IMR-90 (cell line): ENCODE measurements at regions not wholly inside any gene's neighbourhood (a gene's known extent, or its start where the extent isn't known, plus 50 kb on each side); places are given as distances from the start of the nearest gene placed in this dataset.

Experiments
- ATAC-seq: fragments of 200-7000 bp; cut with Tn5 transposase; 2 replicates; pipeline ENCODE4 v1.9.1; 2020; ENCODE audit warnings: low read depth, mild to moderate bottlenecking, moderate library complexity
- BruUV-seq: library from RNA; stranded (reverse); fragments of 400-500 nt; replicated peaks from 2 replicates; lab custom pipeline; 2021; lab: Mats Ljungman, UMichigan
- CTCF ChIA-PET: fragments of 300-600 bp; formaldehyde crosslinking; extraction: SDS; loops from one replicate; lab custom pipeline; 2021; ENCODE audit warnings: antibody characterized with exemption; lab: Yijun Ruan, JAX
- POLR2A ChIA-PET: fragments of 300-600 bp; sonication (Branson Sonifier 250); formaldehyde crosslinking; loops from one replicate; lab custom pipeline; 2022; ENCODE audit warnings: antibody characterized with exemption; ENCODE audit not compliant: unreplicated experiment; lab: Charles Lee
- DNase-seq: peaks from one replicate; pipeline ENCODE4 v3.0.0; 2013
- H2AFZ ChIP-seq: replicated peaks from 2 replicates; pipeline ENCODE3; 2013; ENCODE audit warnings: low read length, mild to moderate bottlenecking; ENCODE audit not compliant: poor library complexity
- H2AK5ac ChIP-seq: 2 replicates; pipeline ENCODE4 v1.6.1; 2013; ENCODE audit warnings: low read depth, low read length, inconsistent platforms
- H2AK9ac ChIP-seq: replicated peaks from 2 replicates; pipeline ENCODE3; 2013; ENCODE audit warnings: mild to moderate bottlenecking, low read depth, low read length, moderate library complexity; ENCODE audit not compliant: poor library complexity
- H2BK120ac ChIP-seq: 2 replicates; pipeline ENCODE4 v1.6.1; 2013; ENCODE audit warnings: low read depth, low read length, inconsistent platforms
- H2BK15ac ChIP-seq: 3 replicates; pipeline ENCODE4 v1.6.1; 2013; ENCODE audit warnings: low read depth, low read length, inconsistent platforms
- H2BK20ac ChIP-seq: 2 replicates; pipeline ENCODE4 v1.6.1; 2013; ENCODE audit warnings: low read depth, mild to moderate bottlenecking, inconsistent platforms, low read length, moderate library complexity
- H2BK5ac ChIP-seq: 2 replicates; pipeline ENCODE4 v1.6.1; 2013; ENCODE audit warnings: mild to moderate bottlenecking, low read depth, low read length, inconsistent platforms; ENCODE audit not compliant: poor library complexity, severe bottlenecking
- H3K14ac ChIP-seq: replicated peaks from 2 replicates; pipeline ENCODE4 v1.6.1; 2013; ENCODE audit warnings: low read depth, low read length, inconsistent platforms
- H3K18ac ChIP-seq: 2 replicates; pipeline ENCODE4 v1.6.1; 2013; ENCODE audit warnings: low read depth, low read length, control low read depth
- H3K23ac ChIP-seq: 2 replicates; pipeline ENCODE4 v1.6.1; 2013; ENCODE audit warnings: low read depth, low read length, inconsistent platforms
- H3K27ac ChIP-seq: 2 replicates; pipeline ENCODE4 v1.5.1; 2013; ENCODE audit warnings: mild to moderate bottlenecking, control low read depth, low read length; ENCODE audit not compliant: insufficient read depth
- H3K27me3 ChIP-seq: 2 replicates; pipeline ENCODE4 v1.6.1; 2013; ENCODE audit warnings: low read length; ENCODE audit not compliant: control insufficient read depth, insufficient read depth
- H3K36me3 ChIP-seq: 2 replicates; pipeline ENCODE4 v1.6.1; 2013; ENCODE audit warnings: low read length, mixed read lengths; ENCODE audit not compliant: control insufficient read depth, insufficient read depth
- H3K4ac ChIP-seq: 2 replicates; pipeline ENCODE4 v1.6.1; 2013; ENCODE audit warnings: low read depth, low read length, inconsistent platforms
- H3K4me1 ChIP-seq: 2 replicates; pipeline ENCODE4 v1.6.1; 2013; ENCODE audit warnings: low read length, mixed read lengths; ENCODE audit not compliant: control insufficient read depth, insufficient read depth
- H3K4me2 ChIP-seq: 2 replicates; pipeline ENCODE4 v1.6.1; 2013; ENCODE audit warnings: low read depth, mild to moderate bottlenecking, control low read depth, low read length, moderate library complexity
- H3K4me3 ChIP-seq: 2 replicates; pipeline ENCODE4 v1.5.1; 2013; ENCODE audit warnings: low read depth, mild to moderate bottlenecking, control low read depth, low read length, moderate library complexity; ENCODE audit not compliant: insufficient read depth
- H3K56ac ChIP-seq: 2 replicates; pipeline ENCODE4 v1.6.1; 2013; ENCODE audit warnings: low read length, inconsistent platforms; ENCODE audit not compliant: insufficient read depth; ENCODE audit errors: extremely low read depth
- H3K79me1 ChIP-seq, 2 experiments: 2 replicates each; pipeline ENCODE4 v1.6.1; 2013; ENCODE audit warnings: low read length in 2 of 2, inconsistent platforms in 1 of 2, low read depth in 1 of 2
- H3K9ac ChIP-seq: 2 replicates; pipeline ENCODE4 v1.6.1; 2013; ENCODE audit warnings: low read depth, low read length, control low read depth
- H3K9me1 ChIP-seq: 2 replicates; pipeline ENCODE4 v1.6.1; 2013; ENCODE audit warnings: low read length, inconsistent platforms; ENCODE audit not compliant: insufficient read depth
- H3K9me3 ChIP-seq: 2 replicates; pipeline ENCODE4 v1.6.1; 2013; ENCODE audit warnings: low read length; ENCODE audit not compliant: control insufficient read depth, insufficient read depth
- H4K20me1 ChIP-seq: 2 replicates; pipeline ENCODE4 v1.6.1; 2013; ENCODE audit warnings: low read length, inconsistent platforms; ENCODE audit not compliant: insufficient read depth
- H4K5ac ChIP-seq: 2 replicates; pipeline ENCODE4 v1.6.1; 2013; ENCODE audit warnings: mild to moderate bottlenecking, low read depth, low read length, control low read depth
- H4K8ac ChIP-seq, 2 experiments: 2 replicates each; pipeline ENCODE4 v1.6.1; 2013; ENCODE audit warnings: low read depth in 2 of 2, low read length in 2 of 2, control low read depth in 1 of 2, inconsistent platforms in 1 of 2
- H4K91ac ChIP-seq: 2 replicates; pipeline ENCODE4 v1.6.1; 2013; ENCODE audit warnings: low read depth, low read length, inconsistent platforms; ENCODE audit not compliant: insufficient read depth
- BHLHE40 ChIP-seq: fragments of 150-350 bp; IDR thresholded peaks from 2 replicates; pipeline ENCODE4 v1.6.1; 2016; ENCODE audit warnings: mild to moderate bottlenecking, low read depth, low read length
- CEBPB ChIP-seq: IDR thresholded peaks from 2 replicates; pipeline ENCODE4 v1.6.1; 2012; ENCODE audit warnings: low read depth, low read length, improper control_type of control experiment
- WGBS, 2 experiments: methylation state at CpG; one replicate each; pipeline versions ENCODE4 v1.1.5 to v1.1.7; 2013; ENCODE audit warnings: missing lambda C conversion rate in 2 of 2; ENCODE audit not compliant: insufficient read length in 1 of 2; ENCODE audit errors: extremely low coverage in 2 of 2; 5-methylcytosine and 5-hydroxymethylcytosine counted together
- dilution Hi-C: fragments of 300-500 bp; cut with HindIII; formaldehyde crosslinking; loops from one replicate; pipeline ENCODE4 v1.14.3; 2018; ENCODE audit warnings: low sequenced_read_pairs; ENCODE audit not compliant: unreplicated experiment
- in situ Hi-C: fragments of 300-500 bp; cut with MboI; formaldehyde crosslinking; loops from 3 replicates; pipeline ENCODE4 v1.14.3; 2019; ENCODE audit warnings: low sequenced_read_pairs, inconsistent platforms, mixed read lengths
- intact Hi-C: fragments of 100-400 bp; cut with micrococcal nuclease; formaldehyde crosslinking; loops from 2 replicates; pipeline ENCODE4 v1.10.0; 2022

GRCh38 chr4:123628288-123628687 lies 231.7 kb downstream of the SPRY1 start:
- H3K23ac ChIP-seq, result no peak overlapping the region
- H3K4ac ChIP-seq, result no peak overlapping the region
- WGBS, 2 experiments, result no CpG with 5 or more reads among the region's 1 CpG
- no peak for DNase-seq
- H4K20me1 ChIP-seq, result no peaks in the 10 kb centered on the region
- no TSS peak for BruUV-seq
- H4K91ac ChIP-seq, result no peak overlapping the region
- H3K27ac ChIP-seq, result no peak overlapping the region
- no peak for ATAC-seq
- no peak overlapping the region for H2BK15ac ChIP-seq
- H4K8ac ChIP-seq, result no peak overlapping the region
- no peak overlapping the region for H2AFZ ChIP-seq
- ChIA-PET POLR2A (no interaction called here), CTCF (no interaction called here)
- no peak overlapping the region for H2BK5ac ChIP-seq
- H3K14ac ChIP-seq, result no peak overlapping the region
- H4K5ac ChIP-seq, result no peak overlapping the region
- no peaks in the 10 kb centered on the region for H3K27me3 ChIP-seq
- H3K4me1 ChIP-seq, result peaks cover 1% of the 10 kb centered on the region; the same call in 1 of the 2 replicates
- no peaks in the 10 kb centered on the region for H3K9me3 ChIP-seq
- in situ Hi-C loops, result no loop called here
- no peaks in the 10 kb centered on the region for H3K36me3 ChIP-seq
- TF ChIP-seq CEBPB (peak; percentile 31; the same call in 1 of the 2 replicates), BHLHE40 (no peak)
- no peak overlapping the region for H3K18ac ChIP-seq
- no peak overlapping the region for H3K9ac ChIP-seq
- no peak overlapping the region for H2BK120ac ChIP-seq
- H3K4me2 ChIP-seq, result no peak overlapping the region
- H2AK9ac ChIP-seq, result no peak overlapping the region
- intact Hi-C loops, result no loop called here
- H2AK5ac ChIP-seq, result no peak overlapping the region
- H3K9me1 ChIP-seq, result no peaks in the 10 kb centered on the region
- H3K4me3 ChIP-seq, result no peak overlapping the region
- dilution Hi-C loops, result no loop called here
- no peak overlapping the region; the same call in 1 of the 2 replicates for H2BK20ac ChIP-seq
- H3K56ac ChIP-seq, result no peak overlapping the region
- H3K79me1 ChIP-seq, result no peaks in the 10 kb centered on the region
